AG04450 (cell line): ENCODE measurements at regions not wholly inside any gene's neighbourhood (a gene's known extent, or its start where the extent isn't known, plus 50 kb on each side); places are given as distances from the start of the nearest gene placed in this dataset.

Experiments
- CTCF ChIA-PET: fragments of 300-600, 350-600 bp; formaldehyde crosslinking; extraction: SDS; loops from one replicate; lab custom pipeline; 2022; ENCODE audit warnings: antibody characterized with exemption, inconsistent platforms; lab: Charles Lee
- POLR2A ChIA-PET: fragments of 350-600 bp; formaldehyde crosslinking; extraction: SDS; loops from one replicate; lab custom pipeline; 2021; ENCODE audit warnings: antibody characterized with exemption, inconsistent platforms; lab: Yijun Ruan, JAX
- DNase-seq: peaks from one replicate; pipeline ENCODE4 v3.0.0-alpha.2; 2011; ENCODE audit warnings: low read depth, low spot score
- H3K27ac ChIP-seq: one replicate; pipeline ENCODE4 v1.5.1; 2012; ENCODE audit warnings: low read depth, low read length, control low read depth
- H3K27me3 ChIP-seq: one replicate; pipeline ENCODE4 v1.6.0; 2012; ENCODE audit warnings: low read length; ENCODE audit not compliant: control insufficient read depth, insufficient read depth
- H3K4me3 ChIP-seq: 2 replicates; pipeline ENCODE4 v1.5.1; 2011; ENCODE audit warnings: mild to moderate bottlenecking, low read depth, low read length, control low read depth
- H3K9me3 ChIP-seq: 2 replicates; pipeline ENCODE4 v1.5.1; 2012; ENCODE audit warnings: low read length; ENCODE audit not compliant: control insufficient read depth, insufficient read depth
- TF ChIP-seq, protein P1 (sequence below): IDR thresholded peaks from 2 replicates; pipeline ENCODE4 v1.5.1; 2011; ENCODE audit warnings: low read depth, low read length, control low read depth, inconsistent platforms

GRCh38 chr7:1324028-1324900 lies 91.6 kb downstream of the UNCX start:
- ChIA-PET POLR2A (no interaction called here), CTCF (no interaction called here)
- TF ChIP-seq, protein P1, sequence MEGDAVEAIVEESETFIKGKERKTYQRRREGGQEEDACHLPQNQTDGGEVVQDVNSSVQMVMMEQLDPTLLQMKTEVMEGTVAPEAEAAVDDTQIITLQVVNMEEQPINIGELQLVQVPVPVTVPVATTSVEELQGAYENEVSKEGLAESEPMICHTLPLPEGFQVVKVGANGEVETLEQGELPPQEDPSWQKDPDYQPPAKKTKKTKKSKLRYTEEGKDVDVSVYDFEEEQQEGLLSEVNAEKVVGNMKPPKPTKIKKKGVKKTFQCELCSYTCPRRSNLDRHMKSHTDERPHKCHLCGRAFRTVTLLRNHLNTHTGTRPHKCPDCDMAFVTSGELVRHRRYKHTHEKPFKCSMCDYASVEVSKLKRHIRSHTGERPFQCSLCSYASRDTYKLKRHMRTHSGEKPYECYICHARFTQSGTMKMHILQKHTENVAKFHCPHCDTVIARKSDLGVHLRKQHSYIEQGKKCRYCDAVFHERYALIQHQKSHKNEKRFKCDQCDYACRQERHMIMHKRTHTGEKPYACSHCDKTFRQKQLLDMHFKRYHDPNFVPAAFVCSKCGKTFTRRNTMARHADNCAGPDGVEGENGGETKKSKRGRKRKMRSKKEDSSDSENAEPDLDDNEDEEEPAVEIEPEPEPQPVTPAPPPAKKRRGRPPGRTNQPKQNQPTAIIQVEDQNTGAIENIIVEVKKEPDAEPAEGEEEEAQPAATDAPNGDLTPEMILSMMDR, result no peak
- DNase-seq, result no peak
- no peak overlapping the region for H3K27ac ChIP-seq
- H3K27me3 ChIP-seq, result peaks cover 24% of the 10 kb centered on the region
- peaks cover 8% of the 10 kb centered on the region; the same call in 1 of the 2 replicates for H3K9me3 ChIP-seq
- H3K4me3 ChIP-seq, result no peak overlapping the region

DNA sequence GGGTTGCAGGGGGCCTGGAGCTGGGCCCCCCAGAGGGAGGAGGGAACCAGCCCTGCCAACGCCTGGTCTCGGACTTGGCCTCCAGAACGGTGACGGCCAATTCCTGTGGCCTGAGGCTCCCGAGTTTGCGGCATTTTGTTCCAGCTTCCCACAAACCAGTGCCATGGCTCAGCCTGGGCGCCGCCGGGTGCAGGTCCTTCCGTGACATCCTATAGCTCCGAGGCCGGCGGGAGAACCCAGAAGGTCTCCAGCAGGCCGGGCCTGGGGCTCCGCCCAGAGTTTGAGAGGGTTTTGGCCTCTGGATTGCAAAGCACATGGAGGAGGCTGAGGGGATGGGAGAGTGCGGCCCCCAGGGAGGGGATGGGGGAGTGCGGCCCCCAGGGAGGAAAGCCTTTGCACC lies 92.6 kb downstream of the UNCX start:
- CTCF ChIA-PET, result no interaction called here
- TF ChIP-seq, protein P1, result no peak
- Histone ChIP-seq H3K27me3 (peaks cover 24% of the 10 kb centered on the region), H3K4me3 (no peak overlapping the region), H3K9me3 (peaks cover 8% of the 10 kb centered on the region; the same call in 1 of the 2 replicates), H3K27ac (no peak overlapping the region)
- DNase-seq, result no peak
- POLR2A ChIA-PET, result no interaction called here

GRCh38 chr7:1325646-1326510 lies 93.2 kb downstream of the UNCX start:
- no peak overlapping the region for H3K27ac ChIP-seq
- TF ChIP-seq, protein P1, result no peak
- H3K9me3 ChIP-seq, result peaks cover 4% of the 10 kb centered on the region; the same call in 1 of the 2 replicates
- DNase-seq, result no peak
- peaks cover 24% of the 10 kb centered on the region for H3K27me3 ChIP-seq
- POLR2A ChIA-PET, result no interaction called here
- CTCF ChIA-PET, result no interaction called here
- no peak overlapping the region for H3K4me3 ChIP-seq

DNA sequence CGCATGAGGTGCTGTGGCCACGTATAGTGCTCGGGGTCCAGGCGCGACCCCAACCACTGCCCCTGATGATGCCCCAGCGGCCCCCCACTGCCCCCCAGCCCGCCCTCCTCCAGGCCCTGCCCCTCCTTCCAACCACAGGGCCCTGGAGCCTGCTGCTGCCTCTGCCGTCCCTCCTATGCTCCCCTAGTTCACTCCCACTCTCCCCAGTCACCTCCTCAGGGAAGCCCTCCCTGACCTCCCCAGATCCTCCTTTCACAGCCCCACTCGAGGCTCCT lies 93.8 kb downstream of the UNCX start:
- POLR2A ChIA-PET, result no interaction called here
- Histone ChIP-seq H3K9me3 (no peaks in the 10 kb centered on the region; the same call in 1 of the 2 replicates), H3K27ac (no peak overlapping the region), H3K27me3 (peaks cover 24% of the 10 kb centered on the region), H3K4me3 (no peak overlapping the region)
- no peak for DNase-seq
- TF ChIP-seq, protein P1, result no peak
- CTCF ChIA-PET, result no interaction called here

DNA sequence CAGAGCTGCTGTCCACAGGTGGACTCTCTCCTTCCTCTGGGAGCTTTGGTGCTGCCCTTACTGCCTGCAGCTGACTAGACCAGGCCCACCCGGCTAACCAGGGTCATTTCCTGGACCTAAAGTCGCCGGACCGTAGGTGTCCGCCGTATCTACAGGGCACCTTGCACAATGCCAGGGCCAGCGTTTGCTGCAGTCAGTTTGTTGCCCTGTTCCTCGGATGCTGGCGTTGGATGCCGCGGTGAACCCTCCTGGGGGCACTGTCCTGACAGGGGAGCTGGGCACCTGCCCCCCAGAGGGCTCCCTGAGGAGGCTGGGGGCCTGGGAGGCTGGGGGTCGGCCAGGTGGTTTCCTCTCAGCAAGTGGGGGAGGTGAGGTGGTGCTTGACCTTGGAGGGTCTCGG lies 96.6 kb downstream of the UNCX start:
- Histone ChIP-seq H3K9me3 (no peaks in the 10 kb centered on the region; the same call in 1 of the 2 replicates), H3K27me3 (peaks cover 10% of the 10 kb centered on the region), H3K27ac (no peak overlapping the region), H3K4me3 (no peak overlapping the region)
- POLR2A ChIA-PET, result no interaction called here
- no peak for DNase-seq
- TF ChIP-seq, protein P1, result no peak
- CTCF ChIA-PET, result no interaction called here
